ENCODE measurements at regions not wholly inside any gene's neighbourhood (a gene's known extent, or its start where the extent isn't known, plus 50 kb on each side); places are given as distances from the start of the nearest gene placed in this dataset.
"Not testable (repeated sequence)": the region's sequence is repeated elsewhere in the genome, so short reads cannot be mapped to it uniquely, and the experiment has no call there.

GRCh38 chr1:220967911-220968310 lies 88.7 kb downstream of the HLX start:
- no peak overlapping the region for H3K27ac ChIP-seq (ENCODE audit: extremely low read length, insufficient read depth, low read length)
- no TSS peak for BruUV-seq (replicated peaks)
- H3K36me3 ChIP-seq (replicated peaks in 1 of 2; ENCODE audit: control insufficient read depth in 1 of 2, insufficient read depth in 2 of 2, low read length in 2 of 2) = no peaks in the 10 kb centered on the region
- H3K9ac ChIP-seq (ENCODE audit: insufficient read depth, low read depth, low read length) = no peak overlapping the region
- FAIRE-seq (no peak), ATAC-seq (no peak), DNase-seq (ENCODE audit: low spot score) (no peak)
- in situ Hi-C loops (cut with HindIII; ENCODE audit: extremely low pct_ligation_motif_present, low pct_unique_long_range_greater_than_20kb) (no loop called here), intact Hi-C loops (cut with micrococcal nuclease; ENCODE audit: unreplicated experiment) (no loop called here)
- H3K27me3 ChIP-seq (ENCODE audit: control insufficient read depth in 1 of 2, insufficient read depth in 2 of 2, low read length in 2 of 2) = no peaks in the 10 kb centered on the region
- ChIA-PET POLR2A (no interaction called here), CTCF (ENCODE audit: low intra/inter-chr PET ratio, low total read pairs) (no interaction called here)
- H3K4me3 ChIP-seq (replicated peaks in 1 of 3; ENCODE audit: insufficient read depth in 1 of 3, low read depth in 2 of 3, low read length in 3 of 3) = no peak overlapping the region
- H3K4me1 ChIP-seq (ENCODE audit: insufficient read depth, low read length) = no peaks in the 10 kb centered on the region
- H3K4me2 ChIP-seq (ENCODE audit: low read depth, low read length) = no peak overlapping the region
- no peak for TF ChIP-seq SIX4 (CRISPR knock-in tag; IDR thresholded peaks at IDR 0.05)
- no peak for TF ChIP-seq RNF2 (conservative IDR thresholded peaks at IDR 0.05; ENCODE audit: low read depth)
- no peak for TF ChIP-seq YY1 (IDR thresholded peaks at IDR 0.05; ENCODE audit: insufficient read depth, insufficient replicate concordance, low read depth, low read length)
- TF ChIP-seq ZFP62 (CRISPR knock-in tag; IDR thresholded peaks at IDR 0.05) = no peak
- no peak for TF ChIP-seq CHD2 (IDR thresholded peaks at IDR 0.05; ENCODE audit: low read depth, low read length)
- TF ChIP-seq NR2F6 (IDR thresholded peaks at IDR 0.05) = no peak
- no peak for TF ChIP-seq NR2F6 (CRISPR knock-in tag; IDR thresholded peaks at IDR 0.05)
- TF ChIP-seq MEIS2 (CRISPR knock-in tag; IDR thresholded peaks at IDR 0.05) = no peak
- TF ChIP-seq HCFC1 (IDR thresholded peaks at IDR 0.05; ENCODE audit: low read depth, low read length) = no peak
- no peak for TF ChIP-seq TP53 (CRISPR knock-in tag; conservative IDR thresholded peaks at IDR 0.05)
- TF ChIP-seq TBL1XR1 (IDR thresholded peaks at IDR 0.05; ENCODE audit: borderline replicate concordance, low read length, partially characterized antibody) = no peak
- WGBS (ENCODE audit: low lambda C conversion rate) = 11% methylated on average over 2 of the region's 2 CpGs
- no peaks in the 10 kb centered on the region for H3K9me3 ChIP-seq (ENCODE audit: low read length)
- H3K79me2 ChIP-seq (ENCODE audit: insufficient read depth, low read length) = no peaks in the 10 kb centered on the region
- H4K20me1 ChIP-seq (ENCODE audit: insufficient read depth, low read length) = no peaks in the 10 kb centered on the region
- no peak overlapping the region for H2AFZ ChIP-seq (ENCODE audit: low read length)

DNA sequence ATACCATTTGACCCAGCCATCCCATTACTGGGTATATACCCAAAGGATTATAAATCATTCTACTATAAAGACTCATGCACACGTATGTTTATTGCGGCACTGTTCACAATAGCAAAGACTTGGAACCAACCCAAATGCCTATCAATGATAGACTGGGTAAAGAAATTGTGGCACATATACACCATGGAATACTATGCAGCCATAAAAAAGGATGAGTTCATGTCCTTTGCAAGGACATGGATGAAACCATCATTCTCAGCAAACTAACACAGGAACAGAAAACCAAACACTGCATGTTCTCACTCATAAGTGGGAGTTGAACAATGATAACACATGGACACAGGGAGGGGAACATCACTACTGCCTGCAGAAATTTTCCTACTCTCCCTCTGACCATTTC lies 90.0 kb downstream of the HLX start:
- H3K9me3 ChIP-seq (ENCODE audit: low read length); FAIRE-seq; in situ Hi-C loops (cut with HindIII; ENCODE audit: extremely low pct_ligation_motif_present, low pct_unique_long_range_greater_than_20kb); BruUV-seq (replicated peaks); H4K20me1 ChIP-seq (ENCODE audit: insufficient read depth, low read length); H3K36me3 ChIP-seq (replicated peaks in 1 of 2; ENCODE audit: control insufficient read depth in 1 of 2, insufficient read depth in 2 of 2, low read length in 2 of 2); intact Hi-C loops (cut with micrococcal nuclease; ENCODE audit: unreplicated experiment); CTCF ChIA-PET (ENCODE audit: low intra/inter-chr PET ratio, low total read pairs); H3K4me3 ChIP-seq (replicated peaks in 1 of 3; ENCODE audit: insufficient read depth in 1 of 3, low read depth in 2 of 3, low read length in 3 of 3); H2AFZ ChIP-seq (ENCODE audit: low read length); POLR2A ChIA-PET; H3K79me2 ChIP-seq (ENCODE audit: insufficient read depth, low read length); H3K27me3 ChIP-seq (ENCODE audit: control insufficient read depth in 1 of 2, insufficient read depth in 2 of 2, low read length in 2 of 2); H3K4me2 ChIP-seq (ENCODE audit: low read depth, low read length); H3K4me1 ChIP-seq (ENCODE audit: insufficient read depth, low read length); ATAC-seq; DNase-seq (ENCODE audit: low spot score); H3K9ac ChIP-seq (ENCODE audit: insufficient read depth, low read depth, low read length); H3K27ac ChIP-seq (ENCODE audit: extremely low read length, insufficient read depth, low read length): not testable (repeated sequence)
- 21% methylated on average over 2 of the region's 2 CpGs for WGBS (ENCODE audit: low lambda C conversion rate)

Measured in HepG2 (cell line).